SU-DHL-6 (cell line): ENCODE measurements at regions not wholly inside any gene's neighbourhood (a gene's known extent, or its start where the extent isn't known, plus 50 kb on each side); places are given as distances from the start of the nearest gene placed in this dataset.

Experiments
- EZH2phosphoT487 ChIP-seq: fragments of 200-600 bp; sonication (generic), shearing (Covaris generic); conservative IDR thresholded peaks from 2 replicates; pipeline ENCODE4 v1.6.1; 2018; ENCODE audit warnings: mild to moderate bottlenecking, antibody characterized with exemption, low read length, moderate library complexity, mixed read lengths
- TF ChIP-seq, protein P1 (sequence below): fragments of 200-600 bp; sonication (generic); IDR thresholded peaks from one replicate; pipeline ENCODE4 v1.5.1; 2017; ENCODE audit warnings: antibody characterized with exemption, mild to moderate bottlenecking, low read length, moderate library complexity; ENCODE audit not compliant: insufficient read depth, poor library complexity, severe bottlenecking

DNA sequence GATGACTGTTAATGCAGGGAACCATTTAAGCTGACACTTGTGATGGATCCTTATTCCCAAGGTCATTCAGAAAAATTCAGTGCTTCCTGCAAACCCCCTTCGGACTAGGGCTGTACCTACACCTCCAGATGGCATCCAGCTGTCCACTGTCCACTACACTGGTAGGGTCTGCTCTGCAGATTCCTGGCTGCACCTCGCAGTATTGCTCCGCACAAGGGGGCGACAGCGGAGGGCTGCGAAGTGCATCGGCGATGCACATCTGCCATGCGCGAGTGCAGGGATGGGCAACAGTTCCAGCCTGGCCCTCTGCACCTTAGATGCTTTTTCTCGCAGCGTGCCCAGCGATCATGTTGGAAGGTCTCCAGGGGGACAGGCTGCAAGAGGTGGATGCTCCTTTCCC is 55.5 kb downstream of the KCNA5 start:
- TF ChIP-seq, protein P1, sequence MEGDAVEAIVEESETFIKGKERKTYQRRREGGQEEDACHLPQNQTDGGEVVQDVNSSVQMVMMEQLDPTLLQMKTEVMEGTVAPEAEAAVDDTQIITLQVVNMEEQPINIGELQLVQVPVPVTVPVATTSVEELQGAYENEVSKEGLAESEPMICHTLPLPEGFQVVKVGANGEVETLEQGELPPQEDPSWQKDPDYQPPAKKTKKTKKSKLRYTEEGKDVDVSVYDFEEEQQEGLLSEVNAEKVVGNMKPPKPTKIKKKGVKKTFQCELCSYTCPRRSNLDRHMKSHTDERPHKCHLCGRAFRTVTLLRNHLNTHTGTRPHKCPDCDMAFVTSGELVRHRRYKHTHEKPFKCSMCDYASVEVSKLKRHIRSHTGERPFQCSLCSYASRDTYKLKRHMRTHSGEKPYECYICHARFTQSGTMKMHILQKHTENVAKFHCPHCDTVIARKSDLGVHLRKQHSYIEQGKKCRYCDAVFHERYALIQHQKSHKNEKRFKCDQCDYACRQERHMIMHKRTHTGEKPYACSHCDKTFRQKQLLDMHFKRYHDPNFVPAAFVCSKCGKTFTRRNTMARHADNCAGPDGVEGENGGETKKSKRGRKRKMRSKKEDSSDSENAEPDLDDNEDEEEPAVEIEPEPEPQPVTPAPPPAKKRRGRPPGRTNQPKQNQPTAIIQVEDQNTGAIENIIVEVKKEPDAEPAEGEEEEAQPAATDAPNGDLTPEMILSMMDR = no peak
- TF ChIP-seq EZH2phosphoT487 = no peak
